ENCODE measurements at regions not wholly inside any gene's neighbourhood (a gene's known extent, or its start where the extent isn't known, plus 50 kb on each side); places are given as distances from the start of the nearest gene placed in this dataset.

- no peak for DNase-seq
Measured at GRCh38 chr17:79440251-79440650, 170.6 kb downstream of the RBFOX3 start.

DNA sequence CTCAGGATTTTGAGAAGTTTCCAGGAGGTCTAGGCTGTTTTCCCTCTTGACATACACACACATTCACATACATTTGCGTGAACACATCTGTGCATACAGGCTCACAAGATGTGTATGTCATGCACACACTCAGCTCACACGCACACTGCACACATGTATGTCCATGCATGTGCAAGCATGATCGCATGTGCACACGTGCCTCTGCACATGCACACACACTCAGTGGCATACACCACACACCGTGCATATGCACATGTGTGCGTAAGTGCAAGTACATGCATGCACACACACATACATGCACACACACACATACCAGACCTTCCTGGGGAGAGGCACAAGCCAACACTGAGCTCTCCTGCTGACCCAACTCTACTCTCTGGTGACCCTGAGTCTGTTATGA lies 171.4 kb downstream of the RBFOX3 start:
- DNase-seq = no peak

DNA sequence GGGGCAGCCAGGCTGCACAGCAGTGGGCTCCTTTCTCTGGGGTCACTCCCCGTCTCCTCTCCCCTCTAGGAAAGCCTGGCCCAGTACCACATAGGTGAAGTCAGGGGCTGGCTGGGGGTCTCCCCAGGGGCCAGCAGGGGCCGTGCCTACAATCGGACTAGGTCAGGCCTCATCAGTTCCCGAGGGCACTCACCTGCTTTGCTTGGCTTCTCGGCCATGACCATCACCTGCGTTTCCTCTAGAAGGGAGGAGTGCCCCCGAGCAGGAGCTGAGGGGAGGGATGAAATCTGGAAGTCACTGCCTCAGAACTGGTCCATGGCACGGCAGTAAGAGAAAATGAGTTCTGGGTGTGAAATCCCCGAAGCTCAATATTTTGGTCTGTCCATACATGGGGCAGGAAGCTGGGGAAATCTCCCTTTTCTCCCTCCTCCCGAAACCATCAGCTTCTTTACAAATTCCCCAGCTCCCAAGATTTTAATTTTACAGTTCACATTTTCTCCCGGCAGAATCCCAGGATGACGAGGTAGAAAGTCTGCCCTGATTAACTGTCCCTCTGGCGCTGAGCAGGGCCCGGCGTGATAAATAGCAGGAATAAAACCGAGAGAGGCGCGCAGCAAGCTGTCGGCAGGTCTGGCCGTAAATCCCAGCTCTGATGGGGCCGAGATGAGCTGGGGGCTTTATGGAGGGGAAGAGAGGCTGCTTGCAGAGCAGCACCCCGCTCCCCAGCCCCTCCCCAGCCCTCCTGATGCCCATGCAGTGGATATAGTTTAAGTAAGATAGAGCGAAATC lies 172.1 kb downstream of the RBFOX3 start:
- DNase-seq = no peak

DNA sequence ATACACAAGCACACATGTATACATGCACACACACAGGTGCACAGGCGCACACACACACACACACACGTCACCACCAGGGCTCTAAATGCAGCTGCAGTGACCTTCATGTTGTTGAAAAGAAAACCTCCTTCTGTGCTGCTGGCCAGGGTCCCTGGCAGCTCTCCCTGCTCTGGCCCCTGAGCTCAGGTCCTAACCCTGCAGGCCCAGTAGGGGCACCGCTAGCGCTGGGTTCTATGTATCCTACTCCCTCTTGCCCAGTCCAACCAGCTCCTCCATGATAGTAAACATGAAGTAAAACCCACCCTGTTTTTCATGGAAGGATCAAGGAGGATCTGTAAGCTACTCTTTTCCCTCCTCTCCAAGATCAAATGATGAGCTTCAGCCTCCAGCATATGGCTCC lies 172.8 kb downstream of the RBFOX3 start:
- DNase-seq = no peak

DNA sequence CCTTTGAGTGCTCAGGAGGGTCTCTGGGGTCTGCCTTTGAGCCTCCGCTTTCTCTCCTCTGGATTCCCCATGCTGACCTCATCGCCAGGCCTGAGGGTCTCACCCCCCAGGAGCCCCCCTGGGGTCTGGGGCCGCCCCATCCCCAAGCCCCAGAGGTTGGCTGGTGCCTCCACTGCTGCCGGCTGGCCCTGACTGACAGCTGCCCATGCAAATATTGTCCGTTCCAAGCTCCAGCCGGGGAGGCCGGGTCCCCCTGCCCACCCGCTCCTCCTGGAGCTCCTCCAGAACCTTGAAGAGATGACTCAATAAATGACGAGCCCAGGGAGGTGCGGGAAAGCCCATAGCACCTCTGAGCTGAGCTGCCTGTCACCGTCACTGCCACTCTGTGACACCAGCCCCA lies 173.8 kb downstream of the RBFOX3 start:
- no peak for DNase-seq

DNA sequence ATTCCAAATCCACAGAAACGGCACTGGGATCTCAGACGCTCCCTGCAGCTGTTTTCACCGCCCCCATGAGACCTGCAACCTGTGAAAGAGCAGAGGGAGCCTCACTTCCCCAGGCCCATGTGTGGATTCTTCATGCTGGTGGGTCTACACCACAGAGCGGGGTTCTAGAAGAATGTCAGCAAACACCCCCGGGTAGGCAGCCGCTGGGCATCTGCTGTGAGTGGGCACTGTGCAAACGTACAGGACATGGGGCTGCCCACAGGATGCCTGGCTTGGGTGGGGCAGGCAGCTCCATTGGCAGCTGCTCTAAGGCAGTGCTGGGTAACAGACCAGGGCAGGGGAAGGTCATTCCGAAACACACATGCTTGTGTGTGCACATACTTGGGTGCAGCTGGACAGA lies 174.9 kb downstream of the RBFOX3 start:
- DNase-seq = no peak

- no peak for DNase-seq
Measured at GRCh38 chr17:79435296-79435695, 175.6 kb downstream of the RBFOX3 start.

- no peak for DNase-seq
Measured at GRCh38 chr17:79434215-79434614, 176.6 kb downstream of the RBFOX3 start.

DNA sequence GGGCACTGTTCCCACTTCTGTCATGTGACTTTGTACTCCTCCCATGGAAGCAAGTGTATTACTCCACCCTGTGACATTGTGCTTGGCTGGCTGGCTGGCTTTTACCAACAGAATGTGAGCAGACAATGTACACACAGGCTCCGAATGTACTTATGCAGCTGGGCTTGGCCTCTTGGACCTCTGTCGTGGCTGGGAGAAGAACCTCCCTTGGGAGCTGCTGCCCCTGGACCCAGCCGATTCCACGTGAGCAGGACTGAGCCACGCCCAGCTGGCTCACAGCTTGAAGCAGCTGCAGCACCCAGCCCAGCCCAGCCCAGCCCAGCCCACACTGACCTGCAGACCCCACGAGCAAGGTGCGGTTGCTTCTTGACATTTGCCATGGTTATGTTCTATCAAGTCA lies 177.5 kb downstream of the RBFOX3 start:
- no peak for DNase-seq

- DNase-seq = no peak
Measured at GRCh38 chr17:79431175-79431574, 179.7 kb downstream of the RBFOX3 start.

GRCh38 chr17:79429864-79430494 lies 180.9 kb downstream of the RBFOX3 start:
- no peak for DNase-seq

DNA sequence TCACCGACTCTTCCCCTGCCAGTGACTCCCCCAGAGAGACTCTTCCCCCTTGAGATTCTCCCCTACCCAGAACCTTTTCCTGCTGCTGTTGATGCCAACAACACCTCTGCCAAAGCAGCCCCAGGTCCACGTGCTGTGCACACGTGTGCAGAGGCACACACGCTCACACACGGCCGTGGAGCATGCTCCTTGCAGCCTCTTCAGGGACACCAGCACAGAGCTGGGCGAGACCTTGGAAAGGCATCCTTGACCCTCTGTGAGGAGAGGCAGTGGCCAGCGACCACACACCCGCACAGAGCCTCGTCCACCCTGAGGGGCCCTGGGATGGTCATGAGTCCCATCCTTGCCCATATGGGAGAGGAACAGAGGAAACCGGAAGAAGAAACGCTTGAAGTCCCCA lies 181.9 kb downstream of the RBFOX3 start:
- DNase-seq = no peak

DNA sequence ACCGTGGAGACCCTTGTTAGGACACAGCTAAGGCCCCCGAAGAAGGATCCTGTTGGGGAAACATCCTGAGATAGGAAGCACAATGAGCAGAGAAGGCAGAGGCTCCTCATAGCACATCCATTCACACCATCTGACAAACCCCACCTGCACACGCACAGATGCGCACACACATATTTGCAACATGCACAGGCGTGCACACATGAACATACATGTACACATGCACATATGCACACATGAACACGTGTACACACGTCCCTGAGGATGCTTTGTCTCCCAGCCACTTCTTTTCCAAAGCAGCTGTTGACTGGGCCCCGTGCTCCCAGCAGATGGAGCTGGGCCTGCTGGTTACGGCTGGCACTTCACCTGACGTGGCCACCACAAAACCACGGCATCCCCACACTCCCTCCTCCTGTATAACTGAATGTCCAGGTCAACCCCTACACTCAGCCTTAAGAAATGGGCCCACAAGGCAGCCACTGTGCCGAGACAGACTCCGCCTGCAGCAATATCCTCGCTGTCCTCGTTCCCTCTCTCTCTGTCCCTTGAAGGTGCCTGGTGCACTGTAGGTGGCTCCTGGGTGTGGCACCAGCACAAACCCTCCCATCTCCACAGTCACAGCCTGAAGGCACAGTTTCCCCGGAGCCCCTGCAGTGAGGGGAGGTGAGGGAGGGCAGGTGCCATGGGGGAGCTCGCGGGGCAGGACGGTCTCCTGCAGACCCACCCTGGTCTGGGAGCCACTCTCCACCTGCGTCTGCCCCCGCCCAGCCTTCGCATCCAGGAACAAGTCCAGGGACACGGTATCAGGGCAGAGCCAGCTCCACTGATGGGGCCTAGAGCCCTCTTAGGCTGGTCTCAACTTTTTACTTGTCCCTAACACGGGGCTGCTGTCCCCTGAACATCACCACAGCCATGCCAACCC lies 183.0 kb downstream of the RBFOX3 start:
- no peak for DNase-seq

DNA sequence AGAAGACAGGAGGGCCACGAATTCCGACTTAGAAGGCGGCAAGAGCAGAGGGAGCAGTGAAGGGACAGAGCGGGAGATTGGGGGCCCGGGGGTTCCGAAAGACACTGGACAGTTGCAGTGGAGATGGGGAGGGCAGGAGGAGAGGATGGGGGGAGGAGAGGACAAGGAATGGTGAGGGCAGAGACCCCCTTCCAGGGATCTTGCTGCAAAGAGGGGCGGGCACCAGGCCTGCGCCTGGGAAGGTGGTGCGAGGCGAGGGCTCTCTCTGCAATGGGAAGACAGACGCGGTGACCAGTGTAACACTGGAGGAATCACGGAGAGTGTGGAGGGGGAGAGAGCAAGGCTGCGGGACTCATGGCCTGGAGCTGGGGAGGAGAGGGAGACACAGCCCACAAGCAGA lies 185.2 kb downstream of the RBFOX3 start:
- no peak for DNase-seq

DNA sequence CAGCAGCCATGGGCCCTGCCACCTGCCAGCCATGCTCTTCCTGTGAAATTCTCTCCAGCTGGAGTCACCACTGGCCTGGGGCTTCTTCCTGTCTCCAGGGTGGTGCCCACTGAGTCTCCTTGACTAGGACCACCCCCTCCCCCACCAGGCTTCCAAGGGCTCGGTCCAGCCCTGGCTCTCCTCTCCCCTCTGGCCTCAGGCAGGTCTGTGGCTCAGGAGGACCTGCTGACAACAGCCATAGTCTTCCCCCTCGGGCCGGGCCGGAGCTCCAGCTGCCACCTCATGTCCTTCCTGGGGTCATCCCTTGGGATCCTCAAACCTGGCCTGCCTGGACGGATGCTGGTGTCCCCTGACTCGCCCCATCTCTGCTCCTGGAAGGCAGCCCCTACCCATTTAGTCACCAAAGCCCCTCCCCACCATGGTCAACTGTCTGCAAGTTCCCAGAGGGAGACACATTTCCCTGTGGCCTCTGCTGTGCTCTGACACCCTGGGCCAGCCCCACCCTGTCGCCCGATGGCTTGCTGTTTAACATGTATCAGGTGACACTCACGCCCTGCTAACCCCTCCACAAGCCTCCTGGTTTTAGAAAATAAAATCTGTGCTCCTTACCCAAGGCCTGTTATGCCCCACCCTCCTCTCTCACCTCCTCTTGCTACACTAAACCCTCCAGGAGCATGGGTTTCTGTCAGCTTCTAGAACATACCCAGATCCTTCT lies 186.2 kb downstream of the RBFOX3 start:
- no peak for DNase-seq

- no peak for DNase-seq
Measured at GRCh38 chr17:79423811-79424465, 186.9 kb downstream of the RBFOX3 start.

- DNase-seq = no peak
Measured at GRCh38 chr17:79422236-79422635, 188.6 kb downstream of the RBFOX3 start.

DNA sequence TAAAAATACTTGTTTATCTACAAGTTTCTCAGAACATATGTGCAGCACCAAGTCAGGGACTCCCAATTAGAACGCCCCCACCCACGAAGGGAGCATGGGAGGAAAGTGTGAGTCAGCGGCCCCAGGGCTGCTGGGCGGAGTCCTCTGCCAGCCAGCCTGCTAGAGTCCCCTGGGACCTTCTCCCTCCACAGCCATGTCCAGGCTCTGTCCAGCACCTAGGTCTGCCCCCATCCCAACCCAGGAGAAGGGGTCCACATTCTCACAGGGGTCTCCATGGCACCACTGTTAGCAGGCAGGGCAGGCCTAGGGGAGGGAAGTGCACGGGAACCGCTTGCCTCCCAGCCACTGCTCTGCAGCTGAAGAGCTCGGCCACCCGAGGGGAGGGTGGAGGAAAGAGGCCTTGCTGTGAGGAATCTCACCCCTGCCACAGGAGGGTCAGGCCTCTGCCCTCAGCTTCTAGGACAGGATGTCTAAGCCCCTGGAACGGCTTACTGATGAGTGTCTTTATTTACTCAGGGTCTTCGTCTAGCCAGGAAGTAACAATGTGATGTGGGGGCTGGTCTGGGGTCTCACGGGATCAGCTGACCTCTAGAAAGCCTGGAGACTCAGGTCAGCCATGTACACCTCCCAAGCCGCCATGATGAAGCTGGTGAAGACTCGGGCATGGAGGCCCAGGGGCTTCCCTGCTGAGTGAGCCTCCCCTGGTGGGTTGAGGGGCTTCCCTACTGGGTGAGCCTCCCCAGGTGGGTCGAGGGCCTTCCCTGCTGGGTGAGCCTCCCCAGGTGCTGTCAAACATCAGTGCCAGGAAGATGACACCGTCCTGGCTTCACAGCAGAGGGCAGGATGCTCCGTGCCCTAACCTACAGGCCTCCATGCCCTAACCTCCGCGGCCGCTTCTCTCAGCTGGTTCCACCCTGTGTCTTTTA lies 190.3 kb downstream of the RBFOX3 start:
- DNase-seq = no peak

- DNase-seq = no peak
Measured at GRCh38 chr17:79417476-79417988, 193.3 kb downstream of the RBFOX3 start.

- DNase-seq = no peak
Measured at GRCh38 chr17:79415909-79416308, 194.9 kb downstream of the RBFOX3 start.

GRCh38 chr17:79415365-79415764 lies 195.5 kb downstream of the RBFOX3 start:
- no peak for DNase-seq

All from activated CD8-positive, alpha-beta memory T cell treated with anti-CD3 and anti-CD28 coated beads, Interleukin-2, amount 50 U/mL, for 48 hours (primary cell).